Thoracic aorta (tissue), 2 donors: ENCODE measurements at regions not wholly inside any gene's neighbourhood (a gene's known extent, or its start where the extent isn't known, plus 50 kb on each side); places are given as distances from the start of the nearest gene placed in this dataset.

Experiments
- ATAC-seq: fragments of 150-250 bp; one replicate; pipeline ENCODE4 v1.8.0; 2017; ENCODE audit warnings: low read depth; ENCODE audit not compliant: insufficient number of reproducible peaks, low FRiP score
- DNase-seq: peaks from one replicate; pipeline ENCODE4 v3.0.0-alpha.2; 2020; ENCODE audit warnings: low spot score
- H3K27ac ChIP-seq, 2 donors: fragments of 200-600 bp; sonication (generic); 1 replicate in 1 of 2; 2 replicates in 1 of 2; pipeline ENCODE4 v1.5.1; 2016; ENCODE audit warnings: mild to moderate bottlenecking in 2 of 2, moderate library complexity in 2 of 2
- H3K27me3 ChIP-seq: fragments of 200-600 bp; sonication (generic); replicated peaks from 2 replicates; pipeline ENCODE4 v1.6.0; 2016; ENCODE audit warnings: mild to moderate bottlenecking; ENCODE audit not compliant: insufficient read depth
- H3K36me3 ChIP-seq: fragments of 200-600 bp; sonication (generic); one replicate; pipeline ENCODE4 v1.5.1; 2016
- H3K4me1 ChIP-seq, 2 donors: fragments of 200-600 bp; sonication (generic); 1 replicate in 1 of 2; 2 replicates in 1 of 2; pipeline versions ENCODE4 v1.5.1 to v1.6.0; 2016; ENCODE audit warnings: low read depth in 2 of 2, mild to moderate bottlenecking in 1 of 2; ENCODE audit not compliant: control insufficient read depth in 1 of 2
- H3K4me3 ChIP-seq: fragments of 200-600 bp; sonication (generic); 2 replicates; pipeline ENCODE4 v1.5.1; 2016; ENCODE audit warnings: mild to moderate bottlenecking
- H3K9me3 ChIP-seq: fragments of 200-600 bp; sonication (generic); 2 replicates; pipeline ENCODE4 v1.5.1; 2016
- TF ChIP-seq, protein P1 (sequence below): fragments of 200-600 bp; sonication (generic); IDR thresholded peaks from one replicate; pipeline ENCODE4 v1.5.1; 2019; ENCODE audit warnings: antibody characterized with exemption

DNA sequence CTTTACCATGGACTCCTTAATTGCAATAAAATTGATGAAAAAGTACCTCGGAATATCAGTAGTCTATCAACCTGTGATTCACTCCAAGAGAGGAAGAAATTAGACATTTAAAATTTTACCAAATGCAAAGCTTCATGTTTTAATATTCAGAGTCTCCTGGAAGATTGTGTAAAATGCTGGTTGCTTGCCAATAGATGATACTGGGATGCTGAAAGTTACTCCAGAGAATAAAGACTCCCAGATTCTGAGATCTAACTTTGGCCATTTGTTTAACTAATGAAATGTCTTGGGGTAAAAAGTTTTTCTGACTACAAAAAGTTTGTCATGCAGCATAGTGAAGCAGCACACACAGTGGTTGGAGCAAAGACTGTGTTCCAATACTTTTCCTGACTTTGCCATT is 176.7 kb upstream of the RSPO3 start:
- no peaks in the 10 kb centered on the region for H3K27me3 ChIP-seq
- no peaks in the 10 kb centered on the region for H3K4me1 ChIP-seq
- DNase-seq: no peak
- H3K27ac ChIP-seq: no peak overlapping the region
- no peaks in the 10 kb centered on the region for H3K36me3 ChIP-seq
- H3K4me3 ChIP-seq: no peak overlapping the region
- no peaks in the 10 kb centered on the region for H3K9me3 ChIP-seq
- TF ChIP-seq, protein P1, sequence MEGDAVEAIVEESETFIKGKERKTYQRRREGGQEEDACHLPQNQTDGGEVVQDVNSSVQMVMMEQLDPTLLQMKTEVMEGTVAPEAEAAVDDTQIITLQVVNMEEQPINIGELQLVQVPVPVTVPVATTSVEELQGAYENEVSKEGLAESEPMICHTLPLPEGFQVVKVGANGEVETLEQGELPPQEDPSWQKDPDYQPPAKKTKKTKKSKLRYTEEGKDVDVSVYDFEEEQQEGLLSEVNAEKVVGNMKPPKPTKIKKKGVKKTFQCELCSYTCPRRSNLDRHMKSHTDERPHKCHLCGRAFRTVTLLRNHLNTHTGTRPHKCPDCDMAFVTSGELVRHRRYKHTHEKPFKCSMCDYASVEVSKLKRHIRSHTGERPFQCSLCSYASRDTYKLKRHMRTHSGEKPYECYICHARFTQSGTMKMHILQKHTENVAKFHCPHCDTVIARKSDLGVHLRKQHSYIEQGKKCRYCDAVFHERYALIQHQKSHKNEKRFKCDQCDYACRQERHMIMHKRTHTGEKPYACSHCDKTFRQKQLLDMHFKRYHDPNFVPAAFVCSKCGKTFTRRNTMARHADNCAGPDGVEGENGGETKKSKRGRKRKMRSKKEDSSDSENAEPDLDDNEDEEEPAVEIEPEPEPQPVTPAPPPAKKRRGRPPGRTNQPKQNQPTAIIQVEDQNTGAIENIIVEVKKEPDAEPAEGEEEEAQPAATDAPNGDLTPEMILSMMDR: no peak
- no peak for ATAC-seq

DNA sequence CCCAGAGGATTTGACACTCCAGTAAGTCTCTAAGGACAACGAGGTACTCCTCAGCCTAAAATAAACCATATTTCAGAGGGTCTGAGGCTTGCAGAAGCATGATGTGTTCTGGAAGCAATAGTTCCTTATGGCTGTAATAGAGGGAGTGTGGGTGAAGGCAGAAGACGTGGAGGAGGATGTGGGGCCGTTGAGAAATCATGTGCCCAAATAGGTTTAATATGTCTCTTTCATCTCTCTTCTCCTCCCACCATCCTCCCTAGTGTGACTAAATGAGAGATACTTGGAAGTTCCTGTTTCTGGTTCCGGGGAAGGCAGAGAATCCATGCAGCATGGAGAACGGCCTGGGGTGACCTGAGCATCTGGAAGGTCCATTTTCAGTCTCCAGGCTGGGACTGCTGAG is 174.0 kb upstream of the RSPO3 start:
- H3K36me3 ChIP-seq: no peaks in the 10 kb centered on the region
- no peak for DNase-seq
- H3K4me1 ChIP-seq: no peaks in the 10 kb centered on the region
- TF ChIP-seq, protein P1: no peak
- no peaks in the 10 kb centered on the region for H3K9me3 ChIP-seq
- ATAC-seq: no peak
- H3K27ac ChIP-seq: no peak overlapping the region
- H3K4me3 ChIP-seq: no peak overlapping the region
- H3K27me3 ChIP-seq: no peaks in the 10 kb centered on the region

DNA sequence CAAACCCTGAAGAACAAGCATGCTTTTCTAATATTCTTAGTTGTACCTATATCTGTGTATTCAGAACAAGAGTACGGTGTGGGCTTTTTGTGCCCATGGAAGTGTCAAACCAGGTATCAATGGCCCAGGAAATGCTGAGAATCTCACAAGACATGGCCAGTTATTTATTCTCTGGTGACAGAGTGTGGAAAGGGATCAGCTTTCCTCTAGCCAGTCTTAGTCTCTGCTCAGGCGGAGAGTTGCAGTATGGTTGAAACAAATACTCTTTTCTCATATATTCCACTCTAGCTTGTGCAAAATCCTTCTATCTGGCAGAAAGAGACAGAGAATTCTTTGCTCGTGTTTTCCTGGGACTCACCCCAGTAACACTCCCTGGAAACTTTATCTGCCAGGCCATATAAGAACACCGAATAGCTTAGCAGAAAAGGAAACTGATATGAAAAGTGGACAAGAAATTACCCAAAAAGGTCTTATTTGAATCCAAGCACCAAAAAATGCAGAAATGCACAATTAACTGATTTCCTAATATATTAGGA is 173.3 kb upstream of the RSPO3 start:
- DNase-seq (no peak), ATAC-seq (no peak)
- Histone ChIP-seq H3K27ac (no peak overlapping the region), H3K4me3 (no peak overlapping the region), H3K36me3 (no peaks in the 10 kb centered on the region), H3K9me3 (no peaks in the 10 kb centered on the region), H3K4me1 (no peaks in the 10 kb centered on the region), H3K27me3 (no peaks in the 10 kb centered on the region)
- TF ChIP-seq, protein P1: no peak

DNA sequence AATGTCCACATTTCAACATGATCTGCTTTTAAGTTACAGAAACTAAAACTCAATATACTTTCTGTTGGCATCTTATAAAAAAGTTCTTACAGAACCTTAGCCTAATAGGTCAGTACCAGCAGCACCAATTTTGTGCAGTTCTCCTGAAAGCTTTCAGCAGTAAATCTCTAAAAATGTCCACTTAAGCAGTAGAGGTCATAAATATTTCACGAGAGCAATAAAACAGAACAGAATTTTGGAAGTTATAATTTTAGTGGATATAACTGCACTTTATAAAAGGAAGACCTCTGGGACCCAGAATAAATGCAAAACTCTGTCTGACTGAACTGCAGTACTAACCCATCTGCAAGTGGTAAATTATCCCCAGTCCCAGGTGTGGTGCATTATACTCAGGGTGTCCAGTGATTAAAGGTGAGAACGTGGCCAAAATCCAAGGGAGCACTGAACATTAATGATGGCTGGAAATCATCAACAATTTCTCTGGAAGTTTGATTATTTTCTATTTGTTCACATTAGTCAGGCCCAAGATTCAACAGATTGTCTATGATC is 172.6 kb upstream of the RSPO3 start:
- H3K9me3 ChIP-seq: no peaks in the 10 kb centered on the region
- no peaks in the 10 kb centered on the region for H3K36me3 ChIP-seq
- no peaks in the 10 kb centered on the region for H3K27me3 ChIP-seq
- no peak overlapping the region for H3K27ac ChIP-seq
- H3K4me3 ChIP-seq: no peak overlapping the region
- no peak for ATAC-seq
- TF ChIP-seq, protein P1: no peak
- DNase-seq: no peak
- no peaks in the 10 kb centered on the region for H3K4me1 ChIP-seq

DNA sequence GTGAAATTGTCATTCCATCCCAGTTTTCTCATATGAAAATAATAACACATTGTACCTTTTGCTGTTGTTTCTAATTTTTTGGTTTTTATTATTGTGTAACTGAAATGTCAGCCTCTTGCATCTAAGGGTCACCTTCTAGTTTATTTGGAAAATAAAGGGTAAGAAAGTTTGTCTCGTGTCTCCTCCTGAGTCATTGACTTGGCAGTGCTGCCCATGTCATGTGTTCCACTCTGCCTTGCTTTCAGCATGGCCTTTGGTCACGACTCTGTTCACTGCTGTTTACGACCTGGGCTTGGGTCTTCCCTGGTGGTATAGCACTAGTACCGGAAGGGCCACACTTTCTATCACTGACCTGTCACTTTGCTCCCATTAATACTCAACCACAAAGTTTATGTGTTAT is 171.4 kb upstream of the RSPO3 start:
- ATAC-seq: no peak
- no peak for DNase-seq
- H3K4me3 ChIP-seq: no peak overlapping the region
- TF ChIP-seq, protein P1: no peak
- no peaks in the 10 kb centered on the region for H3K9me3 ChIP-seq
- H3K4me1 ChIP-seq: no peaks in the 10 kb centered on the region
- no peaks in the 10 kb centered on the region for H3K27me3 ChIP-seq
- no peaks in the 10 kb centered on the region for H3K36me3 ChIP-seq
- no peak overlapping the region for H3K27ac ChIP-seq
